ENCODE measurements at regions not wholly inside any gene's neighbourhood (a gene's known extent, or its start where the extent isn't known, plus 50 kb on each side); places are given as distances from the start of the nearest gene placed in this dataset.

GRCh38 chr9:120242116-120242811 lies 337.7 kb downstream of the CDK5RAP2 start:
- DNase-seq, result no peak
- TF ChIP-seq CTCF (IDR thresholded peaks at IDR 0.05), result no peak
- H3K27me3 ChIP-seq, result no peaks in the 10 kb centered on the region
- intact Hi-C loops (cut with DNase I), result no loop called here
- H3K4me1 ChIP-seq, result no peaks in the 10 kb centered on the region
- H3K27ac ChIP-seq, result no peak overlapping the region
- no peak overlapping the region for H3K4me3 ChIP-seq
- no peak for ATAC-seq
- H3K9me3 ChIP-seq, result no peaks in the 10 kb centered on the region
- H3K36me3 ChIP-seq, result no peaks in the 10 kb centered on the region

GRCh38 chr9:120236596-120236995 lies 343.4 kb downstream of the CDK5RAP2 start:
- H3K36me3 ChIP-seq, result no peaks in the 10 kb centered on the region
- no peaks in the 10 kb centered on the region for H3K4me1 ChIP-seq
- no peak for ATAC-seq
- H3K27ac ChIP-seq, result no peak overlapping the region
- no peaks in the 10 kb centered on the region for H3K9me3 ChIP-seq
- no peaks in the 10 kb centered on the region for H3K27me3 ChIP-seq
- intact Hi-C loops (cut with DNase I), result no loop called here
- no peak for TF ChIP-seq CTCF (IDR thresholded peaks at IDR 0.05)
- no peak overlapping the region for H3K4me3 ChIP-seq
- no peak for DNase-seq

GRCh38 chr9:120235081-120235480 lies 344.9 kb downstream of the CDK5RAP2 start:
- no peaks in the 10 kb centered on the region for H3K36me3 ChIP-seq
- no peak for ATAC-seq
- no peaks in the 10 kb centered on the region for H3K4me1 ChIP-seq
- TF ChIP-seq CTCF (IDR thresholded peaks at IDR 0.05), result no peak
- H3K4me3 ChIP-seq, result no peak overlapping the region
- no peak for DNase-seq
- no peaks in the 10 kb centered on the region for H3K9me3 ChIP-seq
- intact Hi-C loops (cut with DNase I), result no loop called here
- H3K27me3 ChIP-seq, result no peaks in the 10 kb centered on the region
- no peak overlapping the region for H3K27ac ChIP-seq

GRCh38 chr9:120230227-120230626 lies 349.7 kb downstream of the CDK5RAP2 start:
- ATAC-seq (no peak), DNase-seq (no peak)
- intact Hi-C loops (cut with DNase I), result no loop called here
- Histone ChIP-seq H3K27ac (no peak overlapping the region), H3K4me1 (no peaks in the 10 kb centered on the region), H3K9me3 (no peaks in the 10 kb centered on the region), H3K4me3 (no peak overlapping the region), H3K36me3 (no peaks in the 10 kb centered on the region), H3K27me3 (no peaks in the 10 kb centered on the region)
- TF ChIP-seq CTCF (IDR thresholded peaks at IDR 0.05), result no peak

GRCh38 chr9:120221844-120222243 lies 358.1 kb downstream of the CDK5RAP2 start:
- no peaks in the 10 kb centered on the region for H3K36me3 ChIP-seq
- intact Hi-C loops (cut with DNase I), result no loop called here

More at GRCh38 chr9:120221844-120222243, 358.1 kb downstream of the CDK5RAP2 start:
- DNase-seq (no peak), ATAC-seq (no peak)
- no peaks in the 10 kb centered on the region for H3K4me1 ChIP-seq
- no peaks in the 10 kb centered on the region for H3K27me3 ChIP-seq
- no peak overlapping the region for H3K4me3 ChIP-seq
- no peak overlapping the region for H3K27ac ChIP-seq
- TF ChIP-seq CTCF (IDR thresholded peaks at IDR 0.05), result no peak
- H3K9me3 ChIP-seq, result no peaks in the 10 kb centered on the region
